Stimulated activated CD8-positive, alpha-beta memory T cell treated with anti-CD3 and anti-CD28 coated beads, Interleukin-15, amount 100 ng/mL, for 1 hour (primary cell): ENCODE measurements at regions not wholly inside any gene's neighbourhood (a gene's known extent, or its start where the extent isn't known, plus 50 kb on each side); places are given as distances from the start of the nearest gene placed in this dataset.

ENCODE experiments used
- DNase-seq: peaks from one replicate; pipeline ENCODE4 v3.0.0-alpha.2; 2020; ENCODE audit warnings: low read depth

GRCh38 chr12:124445121-124445718 is 122.2 kb downstream of the NCOR2 start:
- DNase-seq = no peak

- no peak for DNase-seq
Observed at GRCh38 chr12:124443931-124444712, 123.3 kb downstream of the NCOR2 start.

- no peak for DNase-seq
Observed at GRCh38 chr12:124442772-124443445, 124.5 kb downstream of the NCOR2 start.

- no peak for DNase-seq
Observed at GRCh38 chr12:124442281-124442680, 125.1 kb downstream of the NCOR2 start.

- no peak for DNase-seq
Observed at GRCh38 chr12:124441443-124442194, 125.8 kb downstream of the NCOR2 start.

- no peak for DNase-seq
Observed at GRCh38 chr12:124440841-124441381, 126.5 kb downstream of the NCOR2 start.

GRCh38 chr12:124440031-124440626 is 127.3 kb downstream of the NCOR2 start:
- no peak for DNase-seq

GRCh38 chr12:124438437-124439056 is 128.9 kb downstream of the NCOR2 start:
- no peak for DNase-seq

- no peak for DNase-seq
Observed at GRCh38 chr12:124437617-124438436, 129.6 kb downstream of the NCOR2 start.

- no peak for DNase-seq
Observed at GRCh38 chr12:124437121-124437520, 130.3 kb downstream of the NCOR2 start.

GRCh38 chr12:124436366-124436765 is 131.0 kb downstream of the NCOR2 start:
- DNase-seq = no peak

GRCh38 chr12:124435806-124436345 is 131.5 kb downstream of the NCOR2 start:
- DNase-seq = no peak

- DNase-seq = no peak
Observed at GRCh38 chr12:124434951-124435805, 132.2 kb downstream of the NCOR2 start.

- DNase-seq = no peak
Observed at GRCh38 chr12:124434354-124434753, 133.1 kb downstream of the NCOR2 start.

GRCh38 chr12:124433879-124434278 is 133.5 kb downstream of the NCOR2 start:
- no peak for DNase-seq

GRCh38 chr12:124433147-124433874 is 134.1 kb downstream of the NCOR2 start:
- no peak for DNase-seq

- DNase-seq = no peak
Observed at GRCh38 chr12:124432376-124432775, 135.0 kb downstream of the NCOR2 start.

GRCh38 chr12:124431971-124432370 is 135.4 kb downstream of the NCOR2 start:
- DNase-seq = no peak
